ENCODE measurements at regions not wholly inside any gene's neighbourhood (a gene's known extent, or its start where the extent isn't known, plus 50 kb on each side); places are given as distances from the start of the nearest gene placed in this dataset.

- TF ChIP-seq BHLHE40 (IDR thresholded peaks at IDR 0.05; ENCODE audit: borderline replicate concordance) (no peak), SP1 (IDR thresholded peaks at IDR 0.05) (no peak), SUZ12 (IDR thresholded peaks at IDR 0.05) (no peak), FOXM1 (IDR thresholded peaks at IDR 0.05; ENCODE audit: borderline replicate concordance) (no peak), PKNOX1 (IDR thresholded peaks at IDR 0.05) (no peak), LEF1 (IDR thresholded peaks at IDR 0.05; ENCODE audit: borderline replicate concordance) (no peak), ARNT (IDR thresholded peaks at IDR 0.05) (no peak), NFRKB (IDR thresholded peaks at IDR 0.05) (no peak), ZNF384 (IDR thresholded peaks at IDR 0.05) (no peak), TARDBP (IDR thresholded peaks at IDR 0.05) (no peak)
Observed at GRCh38 chr4:117634716-117635115, 399.6 kb upstream of the NDST3 start.

All from HEK293T (cell line).